Amygdala (tissue), 56 donors: ENCODE measurements at regions not wholly inside any gene's neighbourhood (a gene's known extent, or its start where the extent isn't known, plus 50 kb on each side); places are given as distances from the start of the nearest gene placed in this dataset.
A peak's percentile ranks its signal among the peaks of the same experiment; 100 is the strongest.
"Not testable (repeated sequence)": the region's sequence is repeated elsewhere in the genome, so short reads cannot be mapped to it uniquely, and the experiment has no call there.

Source experiments
- DNase-seq, 56 donors: peaks; one replicate each; lab custom pipeline; 2025; lab: John Stamatoyannopoulos, UW

GRCh38 chr1:192517716-192518355 is 57.7 kb upstream of the RGS1 start:
- DNase-seq: not testable (repeated sequence)

GRCh38 chr1:192518700-192519099 is 56.9 kb upstream of the RGS1 start:
- no peak for DNase-seq

DNA sequence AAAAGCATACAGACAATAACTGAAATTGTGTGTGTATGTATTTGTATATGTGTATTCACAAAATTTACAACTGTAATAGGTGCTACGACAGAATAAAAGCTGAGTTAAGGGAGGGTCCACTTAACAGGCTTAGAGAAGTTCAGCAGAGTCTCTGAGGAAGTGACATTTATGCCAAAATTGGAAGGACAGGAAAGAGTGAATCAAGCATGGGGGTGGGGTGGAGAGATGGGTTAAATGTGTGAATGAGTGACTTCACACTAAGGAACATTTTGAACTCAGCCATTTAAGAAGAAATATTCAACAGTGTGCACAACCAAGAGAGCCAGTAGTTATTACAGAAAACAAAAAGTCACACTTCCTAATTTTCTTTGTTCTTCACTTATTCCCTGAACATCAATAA is 53.8 kb upstream of the RGS1 start:
- DNase-seq: peak in 1 of 56 donors; percentile 6

DNA sequence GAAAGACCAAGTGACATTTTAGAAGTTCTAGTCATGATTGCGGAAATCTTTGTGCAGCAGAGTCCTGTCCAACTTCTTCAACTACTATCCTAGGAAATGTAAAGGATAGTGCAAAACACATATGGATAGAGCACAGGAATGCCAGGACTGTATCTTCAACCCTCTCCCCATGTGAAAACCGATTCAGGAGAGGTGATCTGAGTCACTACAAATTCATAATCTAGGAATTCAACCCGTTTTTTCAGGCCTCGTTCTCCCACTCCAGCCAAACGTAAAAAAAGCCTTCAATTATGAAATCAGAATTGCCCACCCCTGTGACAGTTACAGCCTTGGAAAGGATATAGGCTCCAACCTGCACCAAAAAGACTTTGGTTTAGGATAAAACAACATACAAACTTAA is 52.9 kb upstream of the RGS1 start:
- DNase-seq: no peak

- DNase-seq: no peak
Measured at GRCh38 chr1:192524223-192524622, 51.4 kb upstream of the RGS1 start.
